ENCODE measurements at regions not wholly inside any gene's neighbourhood (a gene's known extent, or its start where the extent isn't known, plus 50 kb on each side); places are given as distances from the start of the nearest gene placed in this dataset.

- DNase-seq = no peak
Measured at GRCh38 chr4:10737337-10737736, 52.8 kb upstream of the CLNK start.

GRCh38 chr4:10736895-10737294, 52.3 kb upstream of the CLNK start:
- DNase-seq = no peak

GRCh38 chr4:10736266-10736665, 51.7 kb upstream of the CLNK start:
- no peak for DNase-seq

DNA sequence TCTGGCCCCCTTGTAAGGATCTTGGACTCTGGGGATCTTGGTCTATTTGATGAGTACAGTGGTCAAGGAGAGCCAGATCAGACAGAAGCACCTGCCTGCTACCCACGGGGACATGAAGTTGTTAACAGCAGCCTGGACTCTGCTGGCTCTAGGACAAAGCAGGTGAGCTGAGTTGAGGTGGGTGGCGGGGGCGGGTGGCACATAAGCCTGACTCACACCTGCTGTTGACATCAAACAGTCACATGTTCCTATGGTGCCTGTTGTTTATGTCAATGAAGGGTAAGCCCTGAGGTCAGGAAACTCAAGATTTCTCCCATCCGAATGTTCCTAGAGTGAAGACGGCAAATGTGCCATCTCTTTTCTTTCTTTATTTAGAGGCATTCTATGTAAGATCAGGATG, 50.1 kb upstream of the CLNK start:
- DNase-seq = no peak
